NCI-H2227 (cell line): ENCODE measurements at regions not wholly inside any gene's neighbourhood (a gene's known extent, or its start where the extent isn't known, plus 50 kb on each side); places are given as distances from the start of the nearest gene placed in this dataset.
A peak's percentile ranks its signal among the peaks of the same experiment; 100 is the strongest.
"Not testable (repeated sequence)": the region's sequence is repeated elsewhere in the genome, so short reads cannot be mapped to it uniquely, and the experiment has no call there.

Experiments
- DNase-seq: peaks from one replicate; lab custom pipeline; 2025; ENCODE audit not compliant: unreplicated experiment; lab: John Stamatoyannopoulos, UW

DNA sequence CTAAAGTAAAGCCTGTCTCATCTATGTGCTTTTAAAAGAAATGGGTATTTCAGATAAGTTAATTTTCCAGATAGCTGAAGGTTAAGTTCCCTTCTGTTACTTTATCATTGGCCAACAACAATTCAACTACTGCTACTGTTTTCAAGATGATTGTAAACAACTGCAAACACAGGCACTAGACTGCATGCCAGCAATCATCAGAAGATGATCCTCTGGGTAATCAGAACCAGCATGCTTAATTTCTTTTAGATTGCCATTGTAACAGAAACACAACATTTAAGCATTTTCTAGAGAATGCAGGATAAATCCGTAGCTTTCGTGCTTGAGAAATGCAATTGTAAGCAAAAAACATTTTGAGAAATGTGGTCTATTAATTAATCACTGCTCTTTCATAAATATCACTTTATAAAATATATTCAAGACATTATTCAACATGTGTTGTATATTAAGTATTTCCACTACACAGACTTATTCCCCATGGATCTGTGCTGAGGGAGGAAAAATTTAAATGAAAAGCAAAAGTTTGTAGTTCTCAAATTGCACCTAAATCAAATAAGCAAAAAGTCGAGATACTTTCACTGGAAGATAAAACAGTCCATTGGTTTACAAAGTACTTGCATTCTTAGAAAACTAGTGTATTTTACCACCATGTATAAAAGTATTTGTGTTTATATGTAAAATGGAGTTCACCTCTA is 133.7 kb downstream of the ATL2 start:
- DNase-seq = no peak

DNA sequence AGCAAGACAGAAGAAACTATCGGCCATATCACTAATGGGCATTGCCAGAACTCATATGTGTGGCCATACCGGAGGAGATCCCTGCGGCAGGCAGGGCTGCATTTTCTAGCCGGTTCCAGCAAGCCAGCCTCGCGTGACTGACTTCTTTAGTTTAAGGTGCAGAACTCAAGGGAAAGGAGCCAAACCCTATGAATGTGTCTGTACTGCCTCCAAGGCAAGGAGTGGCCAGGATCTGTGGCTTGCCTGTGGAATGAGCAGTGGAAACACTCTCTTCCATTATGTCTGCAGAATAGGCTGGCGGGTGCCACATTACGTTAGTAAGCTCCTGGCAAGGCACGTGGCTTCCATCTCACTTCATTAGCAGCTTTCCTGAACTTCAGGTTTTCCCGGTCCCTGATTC is 137.6 kb downstream of the ATL2 start:
- DNase-seq = no peak

DNA sequence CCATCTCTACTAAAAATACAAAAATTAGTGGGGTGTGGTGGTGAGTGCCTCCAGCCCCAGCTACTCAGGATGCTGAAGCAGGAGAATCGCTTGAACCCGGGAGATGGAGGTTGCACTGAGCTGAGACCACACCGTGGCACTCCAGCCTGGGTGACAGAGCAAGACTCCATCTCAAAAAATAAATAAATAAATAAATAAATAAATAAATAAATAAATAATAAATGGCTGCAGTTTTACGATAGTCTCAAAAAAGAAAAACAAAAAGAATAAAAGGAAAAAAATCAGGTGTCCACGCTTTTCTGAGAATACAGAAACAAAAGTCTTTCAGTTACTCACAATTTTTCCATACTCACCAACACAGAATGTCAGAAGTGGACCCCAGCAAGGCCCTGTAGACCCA is 138.4 kb downstream of the ATL2 start:
- DNase-seq = not testable (repeated sequence)

DNA sequence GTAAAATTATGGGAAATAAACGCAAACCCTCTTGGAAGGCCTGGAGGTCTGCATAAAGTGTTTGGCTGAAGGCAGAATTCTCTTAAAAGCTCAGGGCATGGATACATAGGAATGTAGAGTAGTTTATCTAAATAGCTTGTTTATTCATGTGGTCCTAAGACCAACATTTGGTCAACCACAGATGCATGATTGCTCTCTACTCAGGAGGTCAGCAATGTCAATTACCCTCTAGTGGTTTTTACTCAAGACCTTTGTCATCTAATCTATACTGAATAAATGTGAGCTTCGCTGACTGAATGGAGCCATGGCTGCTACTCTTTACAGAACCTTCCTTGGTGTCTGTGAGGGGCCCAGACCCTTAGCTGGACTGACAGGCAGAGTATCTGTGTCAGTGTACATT is 139.8 kb downstream of the ATL2 start:
- no peak for DNase-seq

DNA sequence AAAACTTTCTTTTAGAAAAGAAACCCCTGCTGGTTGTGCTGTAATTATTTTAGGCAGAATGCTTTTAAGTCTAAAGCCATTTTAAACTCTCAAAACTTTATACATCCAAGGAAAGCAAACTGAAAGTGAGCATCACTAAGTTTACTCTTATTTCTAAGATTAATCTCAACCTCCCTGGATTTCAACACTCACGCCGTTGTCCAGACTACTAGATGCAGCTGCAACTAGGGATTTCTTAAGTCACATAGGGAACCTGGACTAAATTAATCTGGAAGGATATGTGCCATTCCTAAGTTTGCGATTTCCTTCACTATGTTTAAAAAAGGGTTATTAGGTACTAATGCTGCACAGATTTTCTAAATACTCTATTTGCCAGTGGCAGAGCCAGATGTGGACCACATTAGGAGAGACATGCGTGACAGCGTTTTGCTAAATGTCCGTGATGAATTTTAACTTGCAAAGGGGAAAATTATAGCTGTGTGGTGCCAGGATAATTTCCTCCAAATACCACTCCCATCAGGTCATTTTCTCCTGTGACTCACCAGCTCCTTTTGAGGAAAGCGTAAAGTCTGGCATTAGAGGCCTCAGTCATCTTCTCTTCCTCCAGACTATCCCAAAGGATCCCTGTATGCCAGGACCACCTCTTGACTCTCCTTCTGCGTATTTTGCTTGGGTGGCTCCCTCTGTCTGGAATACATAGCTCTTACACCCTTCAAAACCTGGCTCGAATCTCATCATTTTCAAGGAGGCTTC is 143.7 kb downstream of the ATL2 start:
- DNase-seq = peak; percentile 10

DNA sequence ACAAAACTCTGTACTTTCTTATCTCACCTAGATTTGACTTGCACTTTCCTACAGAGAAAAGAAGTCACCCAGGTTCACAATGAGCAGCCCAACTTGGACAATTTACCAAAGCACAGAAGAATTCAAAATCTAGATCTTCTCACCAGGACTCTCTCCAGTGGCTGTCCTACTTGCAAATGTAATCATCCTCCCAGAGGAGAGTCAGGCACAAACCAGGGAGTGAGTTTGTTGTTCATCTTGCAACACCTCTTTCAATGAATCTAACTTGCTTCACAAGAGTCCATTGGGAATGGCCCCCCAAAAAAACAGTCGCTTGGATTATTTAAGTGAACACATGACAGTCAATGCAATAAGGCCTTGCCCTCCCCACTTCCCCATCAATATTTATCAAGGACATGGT is 144.6 kb downstream of the ATL2 start:
- no peak for DNase-seq

DNA sequence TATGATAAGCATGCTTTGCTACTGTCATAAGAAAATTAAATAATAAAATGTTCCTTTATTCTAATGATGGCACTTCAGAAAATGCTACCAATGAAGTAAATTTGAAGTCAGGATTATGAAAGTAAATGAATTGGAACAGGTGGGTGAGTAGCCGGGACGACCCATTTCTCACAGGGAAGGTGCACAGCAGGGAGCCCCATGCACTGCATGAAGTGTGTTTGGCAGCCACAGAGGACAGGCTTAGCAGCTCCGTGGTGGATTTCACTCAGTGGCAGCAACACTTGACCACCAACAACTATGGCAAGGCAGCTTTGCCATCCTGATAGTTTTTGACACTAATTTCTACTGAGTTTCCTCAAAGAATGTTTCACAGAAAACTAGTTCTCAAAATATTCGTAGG is 146.3 kb downstream of the ATL2 start:
- no peak for DNase-seq

DNA sequence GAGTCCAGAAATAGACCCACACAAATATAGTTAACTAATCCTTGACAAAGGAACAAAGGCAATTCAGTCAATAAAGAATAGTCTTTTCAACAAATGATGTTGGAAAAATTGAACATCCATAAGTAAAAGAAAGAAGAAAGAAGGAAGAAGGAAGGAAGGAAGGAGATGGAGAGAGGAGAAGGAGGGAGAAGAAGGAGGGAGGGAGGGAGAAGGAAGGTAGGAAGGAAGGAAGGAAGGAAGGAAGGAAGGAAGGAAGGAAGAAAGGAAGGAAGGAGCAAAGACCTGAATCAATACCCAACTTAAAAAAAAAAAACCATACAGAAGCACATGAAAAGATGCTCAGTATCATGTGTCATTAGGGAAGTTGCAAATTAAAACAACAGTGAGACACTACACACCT is 148.3 kb downstream of the ATL2 start:
- DNase-seq = no peak

DNA sequence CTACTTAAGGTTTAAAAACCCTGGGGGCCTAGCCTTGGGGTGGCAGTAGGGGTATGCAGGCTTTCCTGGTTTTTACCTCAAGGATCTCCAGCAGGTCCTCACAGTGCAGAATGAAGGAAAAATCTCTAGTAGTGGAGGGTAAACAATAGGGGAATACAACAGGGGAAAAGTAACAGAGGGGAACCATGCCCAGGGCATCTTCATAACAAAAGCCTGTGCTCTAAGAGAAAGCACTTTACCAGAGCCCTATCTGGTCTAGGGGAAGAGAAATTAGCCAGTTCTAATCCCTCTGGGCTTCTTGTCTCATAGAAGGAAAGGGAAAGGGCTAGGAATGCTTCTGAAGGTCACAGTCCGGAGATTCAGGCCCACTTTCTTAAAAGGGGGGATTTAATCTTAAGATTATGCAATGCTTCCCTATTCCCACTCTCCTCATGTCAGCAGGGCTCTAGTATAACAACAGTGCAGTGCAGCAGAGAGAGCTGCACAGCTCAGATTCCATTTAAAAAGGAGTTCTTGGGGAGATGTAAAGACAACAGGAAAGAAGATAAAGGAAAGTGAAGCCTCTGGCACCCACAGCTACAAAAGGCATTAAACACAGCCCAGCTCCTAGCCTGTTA is 149.0 kb upstream of the CYP1B1 start:
- DNase-seq = no peak

DNA sequence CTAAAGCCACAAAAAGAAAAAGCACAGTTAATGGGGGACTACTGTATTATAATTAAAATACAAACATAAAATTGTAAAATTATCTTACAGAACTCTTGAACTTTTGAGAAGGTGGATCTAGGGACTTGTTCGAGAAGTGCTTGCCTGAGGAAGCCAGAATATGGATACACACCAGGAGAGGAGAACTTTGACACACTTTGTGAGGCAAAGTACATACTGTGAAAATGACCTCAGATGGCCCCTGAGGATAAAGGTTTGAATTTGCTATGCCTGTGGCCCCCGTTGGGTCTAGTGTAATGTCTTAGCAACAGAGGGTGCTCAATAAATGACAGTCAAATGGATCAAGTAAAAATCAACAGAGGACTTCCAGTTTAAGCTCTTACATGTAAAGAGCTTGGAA is 148.2 kb upstream of the CYP1B1 start:
- no peak for DNase-seq

DNA sequence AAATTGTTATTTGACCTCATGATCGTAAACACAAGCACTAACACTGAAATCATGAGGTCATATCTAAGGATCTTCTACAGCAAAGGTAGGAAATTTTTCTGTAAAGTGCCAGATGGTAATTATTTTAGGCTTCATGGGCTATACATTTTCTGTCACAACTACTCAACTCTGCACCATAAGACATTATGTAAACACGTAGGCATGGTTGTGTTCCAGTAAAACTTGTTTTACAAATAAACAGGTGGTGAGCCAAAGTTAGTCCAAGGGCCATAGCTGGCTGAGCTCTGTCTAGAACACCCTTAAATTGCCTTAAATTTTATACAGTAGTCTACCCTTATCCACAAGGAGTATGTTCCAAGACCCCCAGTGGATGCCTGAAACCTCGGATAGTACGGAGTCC is 147.3 kb upstream of the CYP1B1 start:
- no peak for DNase-seq

DNA sequence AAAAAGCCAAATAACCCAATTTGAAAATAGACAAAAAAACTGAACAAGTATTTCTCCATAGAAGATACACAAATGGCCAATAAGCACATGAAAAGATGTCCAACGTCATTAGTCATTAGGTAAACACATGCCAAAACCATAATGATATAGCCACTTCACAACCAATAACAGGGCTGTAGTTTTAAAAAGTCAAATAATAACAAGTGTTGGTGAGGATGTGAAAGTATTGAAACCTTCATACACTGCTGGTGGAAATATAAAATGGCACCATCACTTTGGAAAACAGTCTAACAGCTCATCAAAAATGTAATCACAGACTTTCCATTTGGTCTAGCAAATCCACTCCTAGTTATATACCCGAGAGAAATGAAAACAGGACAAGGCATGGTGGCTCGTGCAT is 144.2 kb upstream of the CYP1B1 start:
- DNase-seq = no peak

DNA sequence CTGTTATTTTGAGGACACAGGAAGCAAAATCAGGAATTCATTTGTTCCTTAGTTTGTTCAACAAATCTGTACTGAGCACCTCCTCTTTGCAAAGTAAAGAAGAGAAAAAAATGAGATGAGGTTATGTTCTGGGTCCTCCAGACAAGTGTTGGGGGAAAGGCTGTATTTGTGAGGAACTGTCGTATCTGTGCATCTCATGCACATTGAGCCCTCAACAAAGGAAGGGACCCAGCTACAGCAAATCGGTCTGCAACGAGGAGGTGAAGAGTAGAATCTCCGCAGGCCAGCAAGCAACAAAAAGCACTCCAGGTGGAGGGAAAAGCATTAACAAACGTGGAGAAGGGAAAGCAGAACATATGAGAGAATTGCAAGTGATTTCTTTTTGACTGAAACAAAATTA is 143.0 kb upstream of the CYP1B1 start:
- DNase-seq = no peak

DNA sequence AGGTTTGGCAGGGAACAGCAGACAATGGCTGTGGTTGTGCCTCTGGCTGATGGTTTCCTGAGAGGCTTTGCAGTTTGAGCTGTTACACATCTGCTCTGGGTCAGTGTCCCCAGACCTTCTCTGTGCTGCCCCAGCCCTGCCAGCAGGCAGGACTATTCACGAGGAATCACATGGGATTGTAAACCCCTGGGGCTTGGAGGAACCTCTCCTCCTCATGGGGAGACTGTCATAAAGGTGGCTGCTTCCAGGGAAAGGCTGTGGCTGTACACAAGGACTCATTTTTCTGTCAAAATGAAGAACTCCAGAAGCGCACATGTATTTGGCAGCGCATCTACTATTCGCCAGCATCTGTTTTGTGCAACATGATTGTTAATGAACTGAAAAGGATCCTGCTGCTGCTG is 142.6 kb upstream of the CYP1B1 start:
- no peak for DNase-seq

DNA sequence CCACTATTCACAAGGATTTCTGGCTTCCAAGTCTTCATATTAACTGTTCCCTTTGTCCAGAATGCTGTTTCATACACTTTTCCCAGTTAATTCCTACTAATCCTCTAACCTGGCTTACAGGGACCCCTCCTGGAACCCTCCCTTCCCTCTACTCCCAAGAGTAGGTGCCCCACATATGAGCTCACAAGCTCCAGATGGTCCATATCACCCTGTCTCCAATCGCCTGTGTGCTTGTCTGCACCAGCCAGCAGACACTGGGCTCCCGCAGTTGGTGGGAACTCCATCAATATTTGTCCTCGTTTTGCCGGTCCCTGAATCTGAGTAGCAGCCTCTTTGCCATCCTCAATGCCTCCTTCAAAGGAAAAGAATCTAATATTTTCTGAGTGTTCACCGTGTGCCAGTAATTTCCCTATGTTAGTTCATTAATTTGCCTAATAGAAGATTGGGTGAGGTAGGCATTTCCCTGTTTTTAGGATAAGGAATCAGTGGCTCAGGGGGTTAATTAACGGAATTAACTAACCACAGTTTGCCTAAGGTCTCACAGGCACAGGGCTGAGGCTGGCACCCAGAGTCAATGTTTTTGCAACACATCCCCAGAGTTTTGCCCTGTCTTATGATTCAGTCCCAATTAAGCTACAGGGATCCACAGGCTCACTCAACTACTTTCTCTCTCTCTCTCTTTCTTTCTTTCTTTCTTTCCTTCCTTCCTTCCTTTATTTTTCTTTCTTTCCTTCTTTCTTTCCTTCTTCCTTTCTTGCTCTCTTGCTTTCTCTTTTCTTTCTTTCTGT is 141.6 kb upstream of the CYP1B1 start:
- no peak for DNase-seq

DNA sequence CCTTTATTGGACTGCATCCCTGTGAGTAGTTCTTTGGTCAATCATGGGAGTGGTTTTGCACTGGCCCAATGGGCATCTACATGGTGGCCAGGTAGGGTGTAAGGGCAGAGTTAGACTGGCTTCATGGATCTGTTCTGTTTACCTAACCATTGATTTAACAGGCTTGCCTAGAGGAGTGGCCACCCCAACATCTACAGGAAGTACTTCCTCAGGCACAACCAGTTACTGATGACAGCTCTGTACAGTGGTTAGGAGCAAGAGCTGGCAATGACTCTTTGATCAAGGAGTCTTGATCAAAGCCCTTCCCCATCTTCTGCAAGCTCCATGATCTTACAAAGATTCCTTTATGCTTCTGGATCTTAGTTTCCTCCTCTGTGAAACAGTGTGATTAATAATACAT is 140.9 kb upstream of the CYP1B1 start:
- DNase-seq = no peak

DNA sequence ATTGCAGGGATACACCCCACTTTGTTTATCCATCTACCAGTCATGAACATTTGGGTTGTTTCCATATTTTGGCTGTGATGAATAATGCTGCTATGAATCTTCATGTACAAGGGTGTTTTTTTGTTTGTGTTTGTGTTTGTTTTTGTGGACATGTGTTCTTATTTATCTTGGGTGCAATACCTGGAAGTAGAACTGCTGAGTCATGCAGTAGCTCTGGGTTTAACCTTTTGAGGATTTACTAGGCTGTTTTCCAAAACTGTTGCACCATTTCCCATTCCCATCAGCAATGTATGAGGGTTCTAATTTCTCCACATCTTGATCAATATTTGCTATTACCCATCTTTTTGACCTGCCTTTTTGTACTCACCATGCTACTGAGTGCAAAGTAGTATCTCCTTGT is 140.0 kb upstream of the CYP1B1 start:
- DNase-seq = no peak

DNA sequence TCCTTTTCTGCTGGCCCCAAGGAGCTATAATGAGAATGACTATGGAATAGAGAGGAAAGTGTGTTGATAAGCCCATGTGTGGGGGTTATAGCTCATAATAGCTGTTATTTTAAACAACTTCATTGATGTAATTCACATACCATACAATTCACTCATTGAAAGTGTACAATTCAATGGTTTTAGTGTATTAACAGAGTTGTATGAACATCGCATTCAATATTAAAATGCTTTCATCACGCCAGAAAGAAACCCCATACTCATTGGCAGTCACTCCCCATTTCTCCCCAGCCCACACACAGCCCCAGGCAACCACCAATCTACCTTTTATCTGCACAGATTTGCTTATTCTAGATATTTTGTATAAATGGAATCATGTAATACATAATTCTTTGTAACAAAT is 139.6 kb upstream of the CYP1B1 start:
- DNase-seq = no peak

DNA sequence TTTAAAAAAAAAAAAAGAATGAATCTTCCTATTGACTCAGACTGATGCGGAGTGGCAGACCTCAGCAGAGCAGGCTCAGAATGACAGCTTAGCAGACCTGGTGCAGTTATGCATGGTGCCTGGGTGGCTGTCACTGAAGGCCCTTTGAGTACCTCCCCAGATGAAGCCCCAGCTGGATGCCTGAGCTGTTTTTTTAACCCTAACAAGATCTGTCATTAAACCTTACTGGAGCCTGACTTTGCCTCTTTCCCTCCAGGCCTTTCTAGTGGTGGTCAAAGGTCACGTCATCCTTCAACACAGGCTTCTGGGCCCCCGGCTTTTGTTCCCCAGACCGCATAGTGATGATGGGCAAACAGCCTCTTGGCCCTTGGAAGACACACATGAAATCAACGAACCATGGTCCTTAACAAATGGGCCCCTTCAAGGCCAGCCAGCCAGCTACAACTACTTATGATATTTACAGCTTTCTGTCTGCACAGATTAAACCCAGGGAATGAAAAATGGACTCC is 138.3 kb upstream of the CYP1B1 start:
- DNase-seq = peak; percentile 64

DNA sequence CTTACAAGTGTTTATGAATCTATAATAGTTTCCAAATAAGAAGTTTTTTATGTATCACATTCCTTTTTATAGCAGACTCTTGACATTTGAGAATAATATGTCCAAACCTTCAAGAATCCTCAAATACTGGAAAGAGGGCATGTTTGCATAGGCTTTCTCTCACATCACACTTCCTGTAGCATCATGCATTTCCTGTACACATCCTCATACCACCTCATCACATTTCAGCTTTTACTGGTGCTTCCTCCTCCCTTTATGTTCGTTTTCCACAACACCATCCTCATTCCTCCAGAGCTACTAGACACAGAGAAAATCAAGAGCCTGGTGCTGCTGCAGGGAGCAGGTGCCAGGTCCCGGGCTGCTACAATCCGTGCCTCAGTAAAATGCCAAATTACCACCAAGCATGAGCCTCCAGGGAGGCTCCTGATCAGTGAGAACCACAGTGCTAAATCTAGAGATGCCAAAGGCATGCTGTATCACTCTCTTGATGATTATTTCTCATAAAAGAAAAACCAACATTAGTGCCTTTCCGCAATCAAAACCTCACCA is 137.7 kb upstream of the CYP1B1 start:
- DNase-seq = no peak

DNA sequence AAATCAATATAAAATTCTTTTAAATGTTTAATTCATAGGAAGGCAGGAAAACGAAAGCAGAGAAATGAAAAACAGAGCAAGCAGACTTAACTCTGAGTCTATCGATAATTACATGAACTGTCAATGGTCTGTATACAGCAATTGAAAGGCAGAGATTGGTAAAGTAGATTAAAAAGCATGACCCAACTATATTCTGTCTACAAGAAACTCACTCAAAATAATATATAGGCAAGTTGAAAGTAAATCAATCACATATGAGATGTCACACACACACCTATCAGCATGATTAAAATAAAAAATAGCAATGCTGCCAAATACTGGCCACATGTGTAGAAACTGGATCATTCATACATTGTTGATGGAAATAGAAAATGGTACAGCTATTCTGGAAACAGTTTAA is 136.4 kb upstream of the CYP1B1 start:
- DNase-seq = no peak
